Neural cell (in vitro differentiated cells): ENCODE measurements at regions not wholly inside any gene's neighbourhood (a gene's known extent, or its start where the extent isn't known, plus 50 kb on each side); places are given as distances from the start of the nearest gene placed in this dataset.

Experiments used
- CTCF ChIP-seq: fragments of 450-650 bp; IDR thresholded peaks from 2 replicates; pipeline ENCODE4 v1.5.1; 2014; ENCODE audit warnings: antibody characterized with exemption, mild to moderate bottlenecking, moderate library complexity; ENCODE audit not compliant: poor library complexity, severe bottlenecking
- POLR2AphosphoS5 ChIP-seq: IDR thresholded peaks from 2 replicates; pipeline ENCODE4 v1.6.1; 2012

GRCh38 chr11:29518389-29519174, 498.2 kb downstream of the KCNA4 start:
- TF ChIP-seq POLR2AphosphoS5 (no peak), CTCF (no peak)
